ENCODE measurements at regions not wholly inside any gene's neighbourhood (a gene's known extent, or its start where the extent isn't known, plus 50 kb on each side); places are given as distances from the start of the nearest gene placed in this dataset.

- DNase-seq (ENCODE audit: low read depth) = no peak
Measured at GRCh38 chr6:2429460-2429859, 184.1 kb upstream of the GMDS start.

GRCh38 chr6:2429032-2429431, 183.6 kb upstream of the GMDS start:
- no peak for DNase-seq (ENCODE audit: low read depth)

DNA sequence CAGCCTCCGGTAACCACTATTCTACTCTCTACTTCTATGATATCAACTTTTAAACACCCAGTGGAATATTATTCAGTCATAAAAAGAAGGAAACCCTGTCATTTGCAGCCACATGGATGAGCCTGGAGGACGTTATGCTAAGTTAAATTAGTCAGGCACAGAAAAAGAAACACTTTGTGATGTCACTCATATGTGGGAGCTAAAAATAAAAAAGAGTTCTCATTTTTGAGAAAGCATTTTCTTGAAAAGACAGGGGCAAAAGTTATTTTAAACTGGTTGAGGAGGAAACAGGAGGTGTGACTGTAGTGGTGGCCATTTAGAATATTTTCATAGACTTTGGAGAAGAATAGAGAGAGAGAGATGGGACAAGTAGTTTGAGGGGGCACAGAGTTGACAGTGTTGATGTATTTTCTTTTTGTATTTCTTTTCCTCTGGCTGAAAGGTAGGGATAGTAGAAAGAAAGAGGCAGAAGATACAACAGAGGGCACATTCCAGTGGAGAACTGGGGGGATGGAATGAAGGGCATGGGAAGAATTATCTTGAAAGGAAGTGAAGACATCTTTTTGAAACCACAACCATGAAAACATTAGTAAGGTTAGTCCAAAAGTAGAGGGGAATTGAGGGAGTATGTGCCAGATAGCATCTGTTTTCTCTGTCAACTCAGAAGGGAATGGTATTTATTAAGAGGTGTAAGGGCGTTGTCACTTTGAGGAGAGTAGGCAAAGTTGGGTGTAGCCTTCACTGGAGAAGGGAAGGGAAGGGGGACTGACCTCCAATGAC, 181.3 kb upstream of the GMDS start:
- DNase-seq (ENCODE audit: low read depth) = no peak

- DNase-seq (ENCODE audit: low read depth) = no peak
Measured at GRCh38 chr6:2416128-2416712, 170.8 kb upstream of the GMDS start.

DNA sequence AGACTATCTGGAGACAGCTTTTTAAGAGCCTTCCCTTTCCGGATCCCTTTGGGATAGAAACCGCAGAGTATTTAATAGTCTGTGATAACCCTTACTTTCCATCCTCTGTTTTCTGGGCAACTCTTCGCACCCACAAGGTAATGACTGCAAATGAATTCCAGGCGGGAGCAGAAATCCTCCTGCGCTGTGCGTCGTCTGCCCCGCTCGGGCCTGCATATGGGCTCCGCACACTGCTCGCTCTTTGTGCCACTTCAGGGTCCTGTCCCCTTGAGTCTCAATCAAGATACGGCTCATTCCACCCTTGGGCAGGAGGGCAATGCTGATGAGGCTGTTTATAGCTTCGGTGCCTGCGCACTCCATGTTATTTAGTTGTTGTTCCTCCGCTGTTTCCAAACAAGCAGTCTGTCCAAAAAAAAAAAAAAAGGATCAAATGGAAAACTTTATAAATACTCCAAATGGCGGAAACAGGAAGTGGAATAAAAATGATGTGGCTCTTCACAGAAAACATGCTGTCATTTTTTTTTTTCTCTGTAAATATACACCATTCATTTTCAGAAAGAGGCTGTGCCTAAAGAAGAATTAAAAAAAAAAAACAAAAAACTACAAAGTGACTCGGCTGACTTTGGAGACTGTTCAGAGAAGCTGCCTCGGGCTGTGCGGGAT, 169.6 kb upstream of the GMDS start:
- DNase-seq (ENCODE audit: low read depth) = no peak

DNA sequence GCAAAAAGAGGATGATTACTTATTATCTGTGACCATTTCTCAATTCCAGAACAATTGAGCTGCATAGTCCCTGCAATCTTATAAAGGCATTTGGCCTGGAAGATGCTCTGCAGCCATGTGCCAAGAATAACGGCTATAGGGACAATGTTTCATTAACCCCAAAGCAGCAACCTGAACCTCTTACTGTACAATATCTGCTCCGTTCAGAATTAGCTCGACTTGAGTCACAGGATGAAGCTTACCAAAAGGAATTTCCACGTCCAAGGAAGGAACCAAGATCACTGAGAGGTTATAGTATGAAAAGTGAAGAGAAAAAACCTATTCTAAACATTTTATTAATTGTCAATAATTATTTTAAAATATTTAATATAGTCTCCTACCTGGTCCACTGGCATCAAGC, 167.3 kb upstream of the GMDS start:
- peak; percentile 62 for DNase-seq (ENCODE audit: low read depth)

DNA sequence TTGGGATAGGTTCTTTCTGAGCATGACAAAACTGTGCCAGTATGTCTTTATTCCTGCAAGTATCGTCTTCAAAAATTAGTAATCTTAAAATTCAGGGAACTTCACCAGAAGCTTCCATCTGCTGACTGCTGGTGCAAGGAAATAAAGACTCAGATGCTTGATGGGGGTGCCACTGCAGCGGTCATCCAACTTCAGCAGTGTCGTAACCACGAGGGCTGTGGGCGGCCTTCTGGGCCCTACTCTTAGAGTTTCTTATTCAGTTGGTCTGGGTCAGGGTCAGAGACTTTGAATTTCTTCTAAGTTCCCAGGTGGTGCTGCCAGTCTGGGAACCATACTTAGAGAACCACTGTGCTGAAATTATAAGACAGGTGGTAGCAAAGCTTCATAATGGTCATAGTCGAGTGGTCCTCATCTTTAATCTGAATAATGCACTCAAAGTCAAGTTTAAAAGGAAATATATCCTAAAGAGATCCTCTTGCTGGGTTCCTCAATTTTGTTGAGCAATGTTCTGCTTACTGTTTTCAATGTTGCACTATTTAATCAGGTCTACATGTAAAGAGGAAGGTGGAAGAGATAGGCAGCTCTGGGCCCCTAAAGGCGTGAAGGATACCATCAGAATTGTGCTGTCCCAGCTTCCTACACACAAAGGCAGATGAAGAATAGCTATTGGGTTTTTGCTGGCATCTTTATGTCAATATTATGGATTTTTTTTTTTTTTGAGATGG, 165.4 kb upstream of the GMDS start:
- no peak for DNase-seq (ENCODE audit: low read depth)

GRCh38 chr6:2407525-2407924, 162.1 kb upstream of the GMDS start:
- DNase-seq (ENCODE audit: low read depth) = no peak

- no peak for DNase-seq (ENCODE audit: low read depth)
Measured at GRCh38 chr6:2404211-2404929, 159.0 kb upstream of the GMDS start.

DNA sequence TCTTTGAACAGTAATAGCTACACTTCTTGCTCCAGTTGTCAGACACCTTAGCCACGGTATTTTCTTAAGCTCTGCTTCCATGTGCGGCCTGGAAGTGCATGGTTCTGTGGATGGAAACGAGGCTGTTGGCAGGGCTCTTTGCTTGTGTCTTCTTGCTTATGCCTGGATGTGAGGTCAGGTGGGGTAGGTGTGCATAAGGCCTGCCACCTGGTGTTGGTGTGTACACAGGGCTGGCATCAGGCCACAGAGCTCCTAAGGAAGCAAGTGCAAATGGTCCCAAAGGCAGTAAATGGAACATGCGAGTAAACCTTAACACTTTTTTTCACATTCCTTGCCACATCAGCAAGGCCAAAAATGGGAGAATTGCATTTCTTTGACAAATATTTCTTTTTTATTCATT, 158.1 kb upstream of the GMDS start:
- DNase-seq (ENCODE audit: low read depth) = no peak

DNA sequence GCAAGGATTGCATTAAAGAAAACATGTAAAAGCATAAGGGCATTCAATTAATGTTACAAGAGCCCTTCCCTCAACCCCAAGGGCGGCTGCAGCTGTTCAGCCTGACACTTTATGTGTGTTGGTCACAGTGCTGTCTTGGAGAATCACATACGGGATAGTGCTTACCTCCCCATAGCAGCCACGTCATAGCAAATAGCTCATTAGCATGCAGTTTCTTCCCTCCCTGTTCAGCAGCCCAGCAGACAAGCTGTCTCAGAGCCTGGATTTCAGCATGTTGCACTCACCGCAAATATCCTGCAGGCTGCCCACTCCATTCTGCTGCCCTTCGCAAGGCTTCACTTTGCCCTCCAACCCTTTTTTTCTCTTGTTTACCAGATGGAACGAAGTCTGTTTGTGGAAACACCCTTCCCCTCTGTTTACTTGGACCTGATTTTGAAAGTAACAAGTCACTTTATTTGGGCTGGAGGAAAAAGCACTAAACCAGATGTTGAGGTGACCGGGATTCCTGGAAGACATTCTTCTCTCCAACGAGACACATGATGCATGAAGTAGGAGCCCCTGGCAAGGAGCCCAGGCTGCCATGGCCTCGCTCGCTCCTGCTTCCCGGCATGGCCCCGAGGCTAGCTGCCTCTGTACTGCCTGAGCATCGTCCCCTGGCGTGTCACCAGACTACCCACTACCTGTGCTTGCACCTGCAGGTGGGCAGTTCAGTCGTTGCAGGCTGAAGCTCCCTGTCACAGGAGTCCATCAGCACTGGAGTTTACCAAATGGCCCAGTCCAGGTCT, 151.6 kb upstream of the GMDS start:
- DNase-seq (ENCODE audit: low read depth) = peak; percentile 31

- DNase-seq (ENCODE audit: low read depth) = no peak
Measured at GRCh38 chr6:2396042-2396657, 150.7 kb upstream of the GMDS start.

DNA sequence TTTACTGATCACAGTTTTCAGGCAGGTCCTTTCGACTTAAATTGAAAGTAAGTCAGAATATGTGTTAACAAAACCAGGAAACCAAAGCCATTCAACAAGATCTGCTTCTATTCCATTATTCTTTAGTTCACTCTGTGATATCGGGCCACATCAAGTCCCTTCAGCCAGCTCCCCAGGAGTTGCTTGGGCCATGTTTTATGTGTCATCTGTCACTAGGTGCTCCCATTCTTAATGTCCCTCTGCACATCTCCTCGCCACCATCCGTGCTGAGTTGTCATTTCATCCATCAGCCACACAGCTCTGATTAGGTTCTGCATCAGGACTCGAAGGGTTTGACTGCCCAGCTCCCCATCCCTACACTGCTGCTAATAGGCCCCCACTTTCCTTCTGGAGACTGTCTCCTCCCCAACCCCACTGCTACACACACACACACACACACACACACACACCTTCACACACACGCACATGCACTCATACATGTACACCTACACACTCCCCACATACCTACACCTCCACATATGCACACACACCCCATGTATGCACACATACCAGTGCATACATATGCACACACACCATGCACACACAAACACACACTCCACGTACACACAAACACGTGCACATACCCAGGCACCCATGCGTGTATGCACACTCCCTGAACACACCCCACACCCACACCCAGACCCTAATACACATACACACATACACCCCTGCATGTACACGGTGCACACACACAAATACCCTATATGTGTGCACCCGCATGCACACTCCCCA, 143.3 kb upstream of the GMDS start:
- no peak for DNase-seq (ENCODE audit: low read depth)

- DNase-seq (ENCODE audit: low read depth) = no peak
Measured at GRCh38 chr6:2387445-2387844, 142.0 kb upstream of the GMDS start.

- no peak for DNase-seq (ENCODE audit: low read depth)
Measured at GRCh38 chr6:2385471-2385983, 140.1 kb upstream of the GMDS start.

DNA sequence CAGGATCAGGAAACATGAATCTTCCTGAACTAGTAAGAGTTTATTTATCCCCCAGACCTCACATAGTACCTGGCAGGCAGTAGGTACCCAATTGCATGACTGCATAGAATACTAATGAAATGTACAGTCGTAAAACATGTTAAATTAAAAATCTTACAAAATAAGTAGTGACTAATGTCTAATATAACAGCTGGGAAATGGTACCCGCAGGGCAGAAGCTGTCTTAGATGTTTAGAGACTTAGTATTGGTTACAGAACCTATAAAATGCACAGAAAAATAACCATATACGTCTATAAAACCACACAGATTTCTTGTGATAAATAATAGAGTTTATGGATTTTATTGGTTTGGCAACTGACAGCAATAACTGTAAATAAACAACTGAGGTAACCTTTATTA, 139.1 kb upstream of the GMDS start:
- DNase-seq (ENCODE audit: low read depth) = no peak

DNA sequence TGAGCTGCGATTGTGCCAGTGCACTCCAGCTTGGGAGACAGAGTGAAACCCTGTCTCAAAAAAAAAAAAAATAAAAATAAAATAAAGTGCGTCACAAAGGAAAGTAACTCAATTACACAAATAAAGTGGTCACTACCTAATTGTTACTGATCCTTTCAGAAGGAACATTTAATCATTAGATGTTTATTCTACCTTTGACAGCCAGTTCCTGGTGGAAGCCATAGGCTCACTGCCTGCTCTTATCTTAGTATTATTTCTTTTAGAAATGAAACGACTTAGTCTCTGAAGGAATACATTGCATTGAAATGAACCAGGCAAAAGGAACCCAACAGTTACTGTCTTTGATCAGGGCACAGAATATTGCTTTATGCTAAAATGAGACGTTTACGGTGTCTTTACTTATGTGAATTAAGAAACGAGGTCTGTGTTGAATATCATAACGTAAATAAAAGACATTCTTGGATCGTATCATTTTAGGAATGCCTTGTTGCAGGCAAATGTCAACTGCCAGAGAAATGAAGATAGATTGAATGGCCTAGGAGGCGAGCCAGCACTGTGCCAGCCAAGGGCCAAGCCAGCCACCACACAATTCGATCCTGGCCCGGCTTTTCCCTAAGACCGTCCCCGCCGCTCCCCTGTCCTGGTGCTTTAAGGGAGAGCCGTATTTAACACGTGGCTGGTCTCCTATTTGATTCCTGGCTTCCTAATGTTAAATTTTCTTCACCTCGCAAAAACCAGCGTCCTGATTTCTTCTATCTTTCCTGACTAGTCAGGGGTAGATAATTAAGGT, 136.7 kb upstream of the GMDS start:
- DNase-seq (ENCODE audit: low read depth) = no peak

DNA sequence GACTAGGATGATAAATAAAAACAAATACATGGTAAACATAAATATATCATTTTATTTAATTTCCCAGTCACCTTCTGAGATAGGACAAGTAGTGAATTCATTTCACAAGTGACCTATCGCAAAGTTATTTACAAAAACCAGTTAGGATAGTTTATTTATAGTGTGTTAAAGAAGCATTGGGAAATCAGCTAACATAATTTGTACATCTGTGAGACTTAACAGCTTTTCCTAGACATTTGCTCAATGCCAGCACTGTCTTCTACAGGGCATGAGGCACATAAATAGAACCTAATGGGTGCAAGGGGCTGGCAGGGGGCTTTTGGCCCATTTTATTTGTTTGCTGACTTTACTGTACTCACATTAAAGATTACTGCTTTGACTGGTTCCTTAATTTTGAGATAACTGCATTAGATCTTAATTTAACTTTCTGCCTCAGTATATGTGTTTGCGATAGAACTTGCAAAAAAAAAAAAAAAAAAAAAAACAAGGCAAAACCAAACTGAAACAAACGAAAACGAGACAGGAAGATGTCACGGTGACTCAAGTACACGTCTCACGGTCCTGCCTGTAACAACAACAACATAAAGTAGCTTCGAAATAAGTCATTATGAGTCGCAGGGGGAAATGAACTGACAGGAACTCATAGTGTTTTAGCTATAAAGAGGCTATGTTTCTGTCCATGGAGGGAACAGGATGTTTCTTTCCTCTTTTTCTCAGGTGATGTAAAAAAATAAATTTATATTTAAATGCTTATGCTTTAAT, 133.7 kb upstream of the GMDS start:
- peak; percentile 61 for DNase-seq (ENCODE audit: low read depth)

Data from stromal cell of bone marrow (primary cell).